GM23338 (cell line): ENCODE measurements at regions not wholly inside any gene's neighbourhood (a gene's known extent, or its start where the extent isn't known, plus 50 kb on each side); places are given as distances from the start of the nearest gene placed in this dataset.

Experiments used
- ATAC-seq: fragments of 200-7000 bp; cut with Tn5 transposase; 3 replicates; pipeline ENCODE4 v1.9.1; 2020
- DNase-seq: peaks from one replicate; pipeline ENCODE4 v3.0.0-alpha.2; 2015; ENCODE audit warnings: low spot score
- H2AFZ ChIP-seq: fragments of 200-600 bp; sonication (generic); 2 replicates; pipeline ENCODE4 v1.8.0; 2016; ENCODE audit warnings: antibody characterized with exemption, mild to moderate bottlenecking, moderate library complexity
- H3F3A ChIP-seq: fragments of 200-600 bp; sonication (generic); replicated peaks from 2 replicates; pipeline ENCODE4 v1.8.0; 2017; ENCODE audit warnings: antibody characterized with exemption, mixed run types, low read depth
- H3K27ac ChIP-seq: fragments of 200-600 bp; sonication (generic); 2 replicates; pipeline ENCODE4 v1.6.1; 2016; ENCODE audit warnings: low read depth
- H3K27me3 ChIP-seq: fragments of 200-600 bp; sonication (generic); 2 replicates; pipeline ENCODE4 v1.8.0; 2016; ENCODE audit warnings: mild to moderate bottlenecking, mixed run types, moderate library complexity; ENCODE audit not compliant: insufficient read depth
- H3K36me3 ChIP-seq: fragments of 200-600 bp; sonication (generic); 2 replicates; pipeline ENCODE4 v1.8.0; 2016; ENCODE audit warnings: mild to moderate bottlenecking; ENCODE audit not compliant: insufficient read depth
- H3K4me1 ChIP-seq: fragments of 200-600 bp; sonication (generic); 2 replicates; pipeline ENCODE4 v1.8.0; 2016; ENCODE audit warnings: mild to moderate bottlenecking, moderate library complexity; ENCODE audit not compliant: insufficient read depth
- H3K4me2 ChIP-seq: fragments of 200-600 bp; sonication (generic); 2 replicates; pipeline ENCODE4 v1.7.1; 2017; ENCODE audit warnings: mixed run types
- H3K4me3 ChIP-seq: fragments of 200-600 bp; sonication (generic); 2 replicates; pipeline ENCODE4 v1.6.1; 2016; ENCODE audit warnings: mixed run types
- H3K79me2 ChIP-seq: fragments of 200-600 bp; sonication (generic); replicated peaks from 2 replicates; pipeline ENCODE4 v1.8.0; 2017; ENCODE audit warnings: mild to moderate bottlenecking; ENCODE audit not compliant: insufficient read depth
- H3K9me2 ChIP-seq: fragments of 200-600 bp; sonication (generic); 2 replicates; pipeline ENCODE4 v1.8.0; 2017; ENCODE audit not compliant: insufficient read depth
- H4K20me1 ChIP-seq: fragments of 200-600 bp; sonication (generic); replicated peaks from 2 replicates; pipeline ENCODE4 v1.8.0; 2017; ENCODE audit warnings: mild to moderate bottlenecking; ENCODE audit not compliant: insufficient read depth
- H3K27ac Mint-ChIP-seq: 2 replicates; pipeline ENCODE4 v1.8.0; 2020; ENCODE audit warnings: inconsistent platforms, mild to moderate bottlenecking, moderate library complexity, mixed read lengths
- H3K27me3 Mint-ChIP-seq: 3 replicates; pipeline ENCODE4 v1.8.0; 2022; ENCODE audit warnings: low read depth, mild to moderate bottlenecking, moderate library complexity, mixed read lengths, inconsistent platforms; ENCODE audit not compliant: insufficient read depth, poor library complexity
- H3K36me3 Mint-ChIP-seq: 3 replicates; pipeline ENCODE4 v1.8.0; 2021; ENCODE audit warnings: low read depth, mild to moderate bottlenecking, inconsistent platforms, moderate library complexity, mixed read lengths
- H3K4me1 Mint-ChIP-seq: 3 replicates; pipeline ENCODE4 v1.8.0; 2020; ENCODE audit warnings: mild to moderate bottlenecking, inconsistent platforms, mixed read lengths
- H3K4me3 Mint-ChIP-seq: 3 replicates; pipeline ENCODE4 v1.8.0; 2021; ENCODE audit warnings: moderate library complexity, mild to moderate bottlenecking, inconsistent platforms, mixed read lengths
- H3K9me3 Mint-ChIP-seq: 3 replicates; pipeline ENCODE4 v1.8.0; 2020; ENCODE audit warnings: moderate library complexity, mild to moderate bottlenecking, inconsistent platforms, mixed read lengths
- CREB1 ChIP-seq: fragments of 250-450 bp; sonication (Bioruptor Pico); IDR thresholded peaks from 2 replicates; pipeline ENCODE4 v1.5.0; 2020; ENCODE audit warnings: low read depth, mild to moderate bottlenecking, moderate library complexity
- ETS1 ChIP-seq: IDR thresholded peaks from 2 replicates; pipeline ENCODE4 v1.6.1; 2016; ENCODE audit warnings: antibody characterized with exemption
- EZH2phosphoT487 ChIP-seq: fragments of 200-600 bp; sonication (generic); IDR thresholded peaks from one replicate; pipeline ENCODE4 v1.8.1; 2018; ENCODE audit warnings: antibody characterized with exemption; ENCODE audit not compliant: unreplicated experiment
- NANOG ChIP-seq: IDR thresholded peaks from 2 replicates; pipeline ENCODE4 v1.6.1; 2016; ENCODE audit warnings: antibody characterized with exemption, borderline replicate concordance
- REST ChIP-seq: IDR thresholded peaks from one replicate; pipeline ENCODE4 v1.6.1; 2018; ENCODE audit warnings: antibody characterized with exemption; ENCODE audit not compliant: unreplicated experiment
- STAT1 ChIP-seq: IDR thresholded peaks from one replicate; pipeline ENCODE4 v1.6.1; 2016; ENCODE audit warnings: antibody characterized with exemption; ENCODE audit not compliant: unreplicated experiment
- ZNF114 ChIP-seq: fragments of 250-450 bp; sonication (Bioruptor Pico); IDR thresholded peaks from 2 replicates; pipeline ENCODE4 v1.5.0; 2020; ENCODE audit warnings: mild to moderate bottlenecking, moderate library complexity
- ZNF462 ChIP-seq: fragments of 250-450 bp; sonication (Bioruptor Pico); IDR thresholded peaks from 2 replicates; pipeline ENCODE4 v1.5.0; 2020; ENCODE audit warnings: mild to moderate bottlenecking, moderate library complexity

- Histone ChIP-seq H3K36me3 (no peaks in the 10 kb centered on the region), H3K79me2 (no peaks in the 10 kb centered on the region), H3K27me3 (no peaks in the 10 kb centered on the region), H3K4me2 (no peak overlapping the region), H3F3A (no peaks in the 10 kb centered on the region), H4K20me1 (no peaks in the 10 kb centered on the region), H3K4me1 (0 out of 2 replicates have a peak, but pooled peaks cover 8% of the 10 kb centered on the region), H3K9me2 (0 out of 2 replicates have a peak, but pooled peaks cover 4% of the 10 kb centered on the region), H2AFZ (no peak overlapping the region), H3K4me3 (no peak overlapping the region), H3K27ac (no peak overlapping the region)
- H3K9me3 Mint-ChIP-seq, result peaks cover 69% of the 10 kb centered on the region
- no peak overlapping the region for H3K27ac Mint-ChIP-seq
- DNase-seq (no peak), ATAC-seq (no peak)
- TF ChIP-seq EZH2phosphoT487 (no peak), ZNF114 (CRISPR knock-in tag) (no peak), REST (no peak), STAT1 (no peak)
- H3K36me3 Mint-ChIP-seq, result peaks cover 4% of the 10 kb centered on the region; the same call in 2 of the 3 replicates
- peaks cover 4% of the 10 kb centered on the region; the same call in 2 of the 3 replicates for H3K4me1 Mint-ChIP-seq
- H3K4me3 Mint-ChIP-seq, result no peak overlapping the region
- peaks cover 1% of the 10 kb centered on the region for H3K27me3 Mint-ChIP-seq
Observed at GRCh38 chr16:76771216-76771615, 419.8 kb upstream of the MON1B start.

GRCh38 chr16:76777721-76778465 is 413.1 kb upstream of the MON1B start:
- no peaks in the 10 kb centered on the region for H3K27me3 Mint-ChIP-seq
- Histone ChIP-seq H3K36me3 (no peaks in the 10 kb centered on the region), H3K4me1 (no peaks in the 10 kb centered on the region), H3K27me3 (no peaks in the 10 kb centered on the region), H3K4me2 (no peak overlapping the region), H2AFZ (no peak overlapping the region), H3K4me3 (no peak overlapping the region), H4K20me1 (no peaks in the 10 kb centered on the region), H3K79me2 (no peaks in the 10 kb centered on the region), H3K9me2 (no peaks in the 10 kb centered on the region), H3F3A (no peaks in the 10 kb centered on the region), H3K27ac (no peak overlapping the region)
- no peaks in the 10 kb centered on the region; the same call in 2 of the 3 replicates for H3K36me3 Mint-ChIP-seq
- DNase-seq, result no peak
- H3K9me3 Mint-ChIP-seq, result peaks cover 59% of the 10 kb centered on the region
- no peak overlapping the region for H3K27ac Mint-ChIP-seq
- ATAC-seq, result no peak
- H3K4me3 Mint-ChIP-seq, result no peak overlapping the region
- no peaks in the 10 kb centered on the region for H3K4me1 Mint-ChIP-seq
- TF ChIP-seq ETS1 (no peak), CREB1 (no peak), EZH2phosphoT487 (no peak), ZNF462 (CRISPR knock-in tag) (no peak), NANOG (no peak), ZNF114 (CRISPR knock-in tag) (no peak)
